HCT116 (cell line): ENCODE measurements at regions not wholly inside any gene's neighbourhood (a gene's known extent, or its start where the extent isn't known, plus 50 kb on each side); places are given as distances from the start of the nearest gene placed in this dataset.

Experiments used
- CEBPB ChIP-seq: IDR thresholded peaks from 2 replicates; pipeline ENCODE4 v1.6.1; 2012; ENCODE audit warnings: low read depth
- ELF1 ChIP-seq: IDR thresholded peaks from 2 replicates; pipeline ENCODE4 v1.6.1; 2012; ENCODE audit warnings: low read depth, borderline replicate concordance
- EZH2 ChIP-seq: fragments of 200-600 bp; sonication (generic); IDR thresholded peaks from 2 replicates; pipeline ENCODE4 v1.6.1; 2017; ENCODE audit warnings: antibody characterized with exemption, mixed run types
- POLR2A ChIP-seq: IDR thresholded peaks from 2 replicates; pipeline ENCODE4 v1.7.0; 2011; ENCODE audit warnings: borderline replicate concordance; ENCODE audit not compliant: insufficient read depth, insufficient read length; ENCODE audit errors: extremely low read depth
- POLR2AphosphoS5 ChIP-seq: IDR thresholded peaks from 2 replicates; pipeline ENCODE4 v1.6.1; 2011; ENCODE audit warnings: mild to moderate bottlenecking, low read depth, low read length, moderate library complexity
- SIN3A ChIP-seq: IDR thresholded peaks from 2 replicates; pipeline ENCODE4 v1.6.1; 2012; ENCODE audit warnings: low read depth
- YY1 ChIP-seq: IDR thresholded peaks from 2 replicates; pipeline ENCODE4 v1.6.1; 2011; ENCODE audit warnings: low read length, low read depth, moderate library complexity, mild to moderate bottlenecking; ENCODE audit not compliant: insufficient replicate concordance; ENCODE audit errors: extremely low read depth
- ZFX ChIP-seq: fragments of 450-650 bp; IDR thresholded peaks from 2 replicates; pipeline ENCODE4 v1.6.1; 2017
- ZNF274 ChIP-seq: fragments of 200-500 bp; sonication (Bioruptor generic); IDR thresholded peaks from 2 replicates; pipeline ENCODE4 v1.6.1; 2014; ENCODE audit warnings: mild to moderate bottlenecking, low read depth, low read length, inconsistent platforms
- TF ChIP-seq, protein P1 (sequence below): IDR thresholded peaks from 2 replicates; pipeline ENCODE4 v1.6.1; 2012; ENCODE audit warnings: low read depth
- TF ChIP-seq, protein P2 (sequence below), 3 experiments: fragments of 200-600 bp in 1 of 3; sonication (generic) in 1 of 3; IDR thresholded peaks in 2 of 3; conservative IDR thresholded peaks in 1 of 3; 2 replicates each; pipeline ENCODE4 v1.5.1; 2012 to 2017; ENCODE audit warnings: low read depth in 2 of 3, low read length in 2 of 3, antibody characterized with exemption in 1 of 3, borderline replicate concordance in 1 of 3, control low read depth in 1 of 3, mild to moderate bottlenecking in 1 of 3, mixed read lengths in 1 of 3, mixed run types in 1 of 3, moderate library complexity in 1 of 3; ENCODE audit not compliant: insufficient read depth in 1 of 3

DNA sequence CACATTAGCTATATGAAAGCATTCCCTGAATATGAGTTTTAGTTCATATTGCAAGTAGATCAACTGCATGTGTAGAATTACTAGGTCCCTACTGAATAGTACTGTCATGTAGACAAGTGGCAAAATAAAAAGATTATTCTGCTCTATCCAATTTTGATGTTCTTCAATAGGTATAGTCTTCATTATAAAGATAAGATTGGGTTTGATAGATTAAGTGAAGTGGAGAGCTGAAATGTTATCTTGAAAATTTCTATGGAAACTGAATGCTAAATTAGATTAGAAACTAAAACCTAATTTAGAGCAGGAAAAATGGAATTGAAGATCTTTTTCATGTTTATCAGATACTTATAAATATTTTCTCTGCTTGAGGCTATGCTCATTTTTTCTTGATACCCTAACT is 1610.0 kb downstream of the BRINP3 start:
- TF ChIP-seq, protein P1, sequence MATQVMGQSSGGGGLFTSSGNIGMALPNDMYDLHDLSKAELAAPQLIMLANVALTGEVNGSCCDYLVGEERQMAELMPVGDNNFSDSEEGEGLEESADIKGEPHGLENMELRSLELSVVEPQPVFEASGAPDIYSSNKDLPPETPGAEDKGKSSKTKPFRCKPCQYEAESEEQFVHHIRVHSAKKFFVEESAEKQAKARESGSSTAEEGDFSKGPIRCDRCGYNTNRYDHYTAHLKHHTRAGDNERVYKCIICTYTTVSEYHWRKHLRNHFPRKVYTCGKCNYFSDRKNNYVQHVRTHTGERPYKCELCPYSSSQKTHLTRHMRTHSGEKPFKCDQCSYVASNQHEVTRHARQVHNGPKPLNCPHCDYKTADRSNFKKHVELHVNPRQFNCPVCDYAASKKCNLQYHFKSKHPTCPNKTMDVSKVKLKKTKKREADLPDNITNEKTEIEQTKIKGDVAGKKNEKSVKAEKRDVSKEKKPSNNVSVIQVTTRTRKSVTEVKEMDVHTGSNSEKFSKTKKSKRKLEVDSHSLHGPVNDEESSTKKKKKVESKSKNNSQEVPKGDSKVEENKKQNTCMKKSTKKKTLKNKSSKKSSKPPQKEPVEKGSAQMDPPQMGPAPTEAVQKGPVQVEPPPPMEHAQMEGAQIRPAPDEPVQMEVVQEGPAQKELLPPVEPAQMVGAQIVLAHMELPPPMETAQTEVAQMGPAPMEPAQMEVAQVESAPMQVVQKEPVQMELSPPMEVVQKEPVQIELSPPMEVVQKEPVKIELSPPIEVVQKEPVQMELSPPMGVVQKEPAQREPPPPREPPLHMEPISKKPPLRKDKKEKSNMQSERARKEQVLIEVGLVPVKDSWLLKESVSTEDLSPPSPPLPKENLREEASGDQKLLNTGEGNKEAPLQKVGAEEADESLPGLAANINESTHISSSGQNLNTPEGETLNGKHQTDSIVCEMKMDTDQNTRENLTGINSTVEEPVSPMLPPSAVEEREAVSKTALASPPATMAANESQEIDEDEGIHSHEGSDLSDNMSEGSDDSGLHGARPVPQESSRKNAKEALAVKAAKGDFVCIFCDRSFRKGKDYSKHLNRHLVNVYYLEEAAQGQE, result no peak
- TF ChIP-seq, protein P2, sequence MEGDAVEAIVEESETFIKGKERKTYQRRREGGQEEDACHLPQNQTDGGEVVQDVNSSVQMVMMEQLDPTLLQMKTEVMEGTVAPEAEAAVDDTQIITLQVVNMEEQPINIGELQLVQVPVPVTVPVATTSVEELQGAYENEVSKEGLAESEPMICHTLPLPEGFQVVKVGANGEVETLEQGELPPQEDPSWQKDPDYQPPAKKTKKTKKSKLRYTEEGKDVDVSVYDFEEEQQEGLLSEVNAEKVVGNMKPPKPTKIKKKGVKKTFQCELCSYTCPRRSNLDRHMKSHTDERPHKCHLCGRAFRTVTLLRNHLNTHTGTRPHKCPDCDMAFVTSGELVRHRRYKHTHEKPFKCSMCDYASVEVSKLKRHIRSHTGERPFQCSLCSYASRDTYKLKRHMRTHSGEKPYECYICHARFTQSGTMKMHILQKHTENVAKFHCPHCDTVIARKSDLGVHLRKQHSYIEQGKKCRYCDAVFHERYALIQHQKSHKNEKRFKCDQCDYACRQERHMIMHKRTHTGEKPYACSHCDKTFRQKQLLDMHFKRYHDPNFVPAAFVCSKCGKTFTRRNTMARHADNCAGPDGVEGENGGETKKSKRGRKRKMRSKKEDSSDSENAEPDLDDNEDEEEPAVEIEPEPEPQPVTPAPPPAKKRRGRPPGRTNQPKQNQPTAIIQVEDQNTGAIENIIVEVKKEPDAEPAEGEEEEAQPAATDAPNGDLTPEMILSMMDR (IDR thresholded peaks at IDR 0.05 in 2 of 3, conservative IDR thresholded peaks at IDR 0.05 in 1 of 3; ENCODE audit: borderline replicate concordance in 1 of 3, insufficient read depth in 1 of 3, low read depth in 2 of 3, low read length in 2 of 3), result no peak
- no peak for TF ChIP-seq POLR2A
- TF ChIP-seq YY1, result no peak
- no peak for TF ChIP-seq POLR2AphosphoS5
- TF ChIP-seq CEBPB, result no peak
- TF ChIP-seq ZNF274, result no peak
- no peak for TF ChIP-seq SIN3A
- no peak for TF ChIP-seq ZFX
- no peak for TF ChIP-seq ELF1
- no peak for TF ChIP-seq EZH2
